A673 (cell line): ENCODE measurements at regions not wholly inside any gene's neighbourhood (a gene's known extent, or its start where the extent isn't known, plus 50 kb on each side); places are given as distances from the start of the nearest gene placed in this dataset.

ENCODE experiments used
- CTCF ChIP-seq: fragments of 300-800, 200-600 bp; sonication (generic); conservative IDR thresholded peaks from 2 replicates; pipeline ENCODE4 v1.5.1; 2017; ENCODE audit warnings: low read depth, mild to moderate bottlenecking, antibody characterized with exemption, low read length, moderate library complexity, mixed read lengths
- EZH2 ChIP-seq: fragments of 200-600 bp; sonication (generic); IDR thresholded peaks from 2 replicates; pipeline ENCODE4 v1.6.1; 2017; ENCODE audit warnings: borderline replicate concordance, low read depth, mild to moderate bottlenecking, mixed read lengths, antibody characterized with exemption, low read length; ENCODE audit not compliant: poor library complexity, severe bottlenecking

- TF ChIP-seq CTCF (no peak), EZH2 (no peak)
Measured at GRCh38 chr2:157931542-157931941, 55.4 kb upstream of the ACVR1 start.
